ENCODE measurements at regions not wholly inside any gene's neighbourhood (a gene's known extent, or its start where the extent isn't known, plus 50 kb on each side); places are given as distances from the start of the nearest gene placed in this dataset.
"Not testable (repeated sequence)": the region's sequence is repeated elsewhere in the genome, so short reads cannot be mapped to it uniquely, and the experiment has no call there.

DNA sequence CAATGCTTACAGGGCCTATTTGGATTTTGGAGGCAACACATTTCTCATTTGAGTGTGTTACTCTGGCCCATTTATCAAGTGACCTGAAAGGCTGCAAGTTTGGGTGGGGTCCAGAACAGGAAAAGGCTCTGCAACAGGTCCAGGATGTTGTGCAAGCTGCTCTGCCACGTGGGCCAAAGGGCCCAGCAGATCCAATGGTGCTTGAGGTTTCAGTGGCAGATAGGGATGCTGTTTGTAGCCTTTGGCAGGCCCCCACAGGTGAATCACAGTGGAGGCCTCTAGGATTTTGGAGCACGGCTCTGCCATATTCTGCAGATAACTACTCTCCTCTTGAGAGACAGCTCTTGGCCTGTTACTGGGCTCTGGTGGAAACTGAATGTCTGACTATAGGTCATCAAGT lies 412.2 kb upstream of the SMIM21 start:
- not testable (repeated sequence) for H3K27me3 ChIP-seq (ENCODE audit: control insufficient read depth in 3 of 3, insufficient read depth in 3 of 3, low read length in 3 of 3); H3K27ac ChIP-seq (ENCODE audit: low read depth, low read length); H3K36me3 ChIP-seq (ENCODE audit: control insufficient read depth in 3 of 3, insufficient read depth in 3 of 3, low read length in 3 of 3); H3K9me3 ChIP-seq (ENCODE audit: control insufficient read depth in 3 of 3, low read length in 3 of 3); H3K4me1 ChIP-seq (ENCODE audit: control insufficient read depth in 3 of 3, insufficient read depth in 3 of 3, low read length in 3 of 3); H3K9ac ChIP-seq (ENCODE audit: low read depth in 1 of 3, low read length in 3 of 3); H3K4me3 ChIP-seq (ENCODE audit: low read length in 3 of 3)

DNA sequence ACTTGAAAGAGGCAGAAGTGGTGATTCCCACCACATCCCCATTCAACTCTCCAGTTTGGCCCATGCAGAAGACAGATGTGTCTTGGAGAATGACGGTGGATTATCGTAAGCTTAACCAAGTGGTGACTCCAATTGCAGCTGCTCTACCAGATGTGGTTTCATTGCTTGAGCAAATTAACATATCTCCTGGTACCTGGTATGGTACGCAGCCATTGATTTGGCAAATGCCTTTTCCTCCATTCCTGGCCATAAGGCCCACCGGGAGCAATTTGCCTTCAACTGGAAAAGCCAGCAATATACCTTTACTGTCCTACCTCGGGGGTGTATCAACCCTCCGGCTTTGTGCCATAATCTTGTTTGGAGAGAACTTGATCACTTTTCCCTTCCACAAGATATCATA lies 411.5 kb upstream of the SMIM21 start:
- no peak overlapping the region for H3K27ac ChIP-seq (ENCODE audit: low read depth, low read length)
- H3K36me3 ChIP-seq (ENCODE audit: control insufficient read depth in 3 of 3, insufficient read depth in 3 of 3, low read length in 3 of 3) = no peaks in the 10 kb centered on the region
- H3K27me3 ChIP-seq (ENCODE audit: control insufficient read depth in 3 of 3, insufficient read depth in 3 of 3, low read length in 3 of 3) = no peaks in the 10 kb centered on the region
- H3K4me1 ChIP-seq (ENCODE audit: control insufficient read depth in 3 of 3, insufficient read depth in 3 of 3, low read length in 3 of 3) = no peaks in the 10 kb centered on the region
- H3K9ac ChIP-seq (ENCODE audit: low read depth in 1 of 3, low read length in 3 of 3) = no peak overlapping the region
- H3K9me3 ChIP-seq (ENCODE audit: control insufficient read depth in 3 of 3, low read length in 3 of 3) = no peaks in the 10 kb centered on the region
- H3K4me3 ChIP-seq (ENCODE audit: low read length in 3 of 3) = no peak overlapping the region

DNA sequence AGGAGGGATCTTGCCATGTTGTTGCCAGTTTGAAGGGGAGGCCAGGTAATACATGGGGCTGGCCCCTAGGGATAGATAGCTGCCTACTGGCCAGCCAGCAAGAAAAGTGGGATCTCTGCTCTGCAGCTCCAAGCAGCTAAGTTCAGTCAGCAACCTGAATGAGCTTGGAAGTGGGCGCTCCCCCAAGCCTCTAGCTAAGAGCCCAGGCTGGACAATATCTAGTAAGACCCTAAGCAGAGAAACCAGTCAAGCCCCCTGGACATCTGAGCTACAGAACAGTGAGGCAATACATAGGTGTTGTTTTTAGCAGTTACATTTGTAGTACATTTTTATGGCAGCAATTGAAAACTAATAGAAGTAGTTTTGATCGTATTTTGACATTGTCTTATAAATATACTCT lies 409.8 kb upstream of the SMIM21 start:
- Histone ChIP-seq H3K4me3 (ENCODE audit: low read length in 3 of 3) (no peak overlapping the region), H3K9ac (ENCODE audit: low read depth in 1 of 3, low read length in 3 of 3) (no peak overlapping the region), H3K4me1 (ENCODE audit: control insufficient read depth in 3 of 3, insufficient read depth in 3 of 3, low read length in 3 of 3) (no peaks in the 10 kb centered on the region), H3K27ac (ENCODE audit: low read depth, low read length) (no peak overlapping the region), H3K36me3 (ENCODE audit: control insufficient read depth in 3 of 3, insufficient read depth in 3 of 3, low read length in 3 of 3) (no peaks in the 10 kb centered on the region), H3K9me3 (ENCODE audit: control insufficient read depth in 3 of 3, low read length in 3 of 3) (no peaks in the 10 kb centered on the region), H3K27me3 (ENCODE audit: control insufficient read depth in 3 of 3, insufficient read depth in 3 of 3, low read length in 3 of 3) (no peaks in the 10 kb centered on the region)

DNA sequence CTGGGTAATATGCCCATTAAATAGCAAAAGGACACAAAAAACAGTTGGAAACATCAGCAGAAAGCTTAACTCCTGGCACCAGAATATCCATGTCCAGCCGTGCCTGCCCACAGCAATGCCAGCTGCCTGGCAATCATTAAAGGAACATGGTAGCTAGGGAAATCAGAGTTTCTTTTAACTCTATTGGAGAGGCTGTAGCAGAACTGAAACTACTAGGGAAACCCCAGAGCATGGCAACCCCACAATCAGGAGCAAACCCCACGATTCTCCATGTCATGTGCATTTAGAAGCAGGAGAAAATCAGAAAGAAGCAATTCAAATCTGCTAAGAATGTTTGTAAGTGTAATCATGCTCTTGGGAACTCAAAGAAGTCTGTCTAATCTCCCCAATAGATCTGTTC lies 409.0 kb upstream of the SMIM21 start:
- Histone ChIP-seq H3K9me3 (ENCODE audit: control insufficient read depth in 3 of 3, low read length in 3 of 3) (no peaks in the 10 kb centered on the region), H3K27ac (ENCODE audit: low read depth, low read length) (no peak overlapping the region), H3K4me3 (ENCODE audit: low read length in 3 of 3) (no peak overlapping the region), H3K4me1 (ENCODE audit: control insufficient read depth in 3 of 3, insufficient read depth in 3 of 3, low read length in 3 of 3) (no peaks in the 10 kb centered on the region), H3K9ac (ENCODE audit: low read depth in 1 of 3, low read length in 3 of 3) (no peak overlapping the region), H3K36me3 (ENCODE audit: control insufficient read depth in 3 of 3, insufficient read depth in 3 of 3, low read length in 3 of 3) (no peaks in the 10 kb centered on the region), H3K27me3 (ENCODE audit: control insufficient read depth in 3 of 3, insufficient read depth in 3 of 3, low read length in 3 of 3) (no peaks in the 10 kb centered on the region)

DNA sequence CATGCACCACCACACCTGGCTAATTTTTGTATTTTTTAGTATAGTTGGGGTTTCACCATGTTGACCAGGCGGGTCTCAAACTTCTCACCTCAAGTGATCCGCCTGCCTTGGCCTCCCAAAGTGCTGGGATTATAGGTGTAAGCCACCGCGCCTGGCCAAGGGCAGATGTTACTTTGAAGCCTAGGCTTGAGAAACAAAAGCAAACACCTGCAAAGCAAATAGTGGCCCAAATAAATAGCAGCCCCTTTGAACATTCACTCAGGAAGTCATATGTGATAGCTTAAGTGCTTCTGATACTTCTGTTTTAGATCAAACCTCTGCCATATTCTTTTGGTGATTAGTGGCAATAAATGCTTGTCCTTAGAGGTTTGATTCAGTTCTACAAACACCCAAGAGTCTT lies 404.5 kb upstream of the SMIM21 start:
- Histone ChIP-seq H3K9me3 (ENCODE audit: control insufficient read depth in 3 of 3, low read length in 3 of 3) (no peaks in the 10 kb centered on the region), H3K4me3 (ENCODE audit: low read length in 3 of 3) (no peak overlapping the region), H3K4me1 (ENCODE audit: control insufficient read depth in 3 of 3, insufficient read depth in 3 of 3, low read length in 3 of 3) (no peaks in the 10 kb centered on the region), H3K9ac (ENCODE audit: low read depth in 1 of 3, low read length in 3 of 3) (no peak overlapping the region), H3K36me3 (ENCODE audit: control insufficient read depth in 3 of 3, insufficient read depth in 3 of 3, low read length in 3 of 3) (no peaks in the 10 kb centered on the region), H3K27ac (ENCODE audit: low read depth, low read length) (no peak overlapping the region), H3K27me3 (ENCODE audit: control insufficient read depth in 3 of 3, insufficient read depth in 3 of 3, low read length in 3 of 3) (no peaks in the 10 kb centered on the region)

DNA sequence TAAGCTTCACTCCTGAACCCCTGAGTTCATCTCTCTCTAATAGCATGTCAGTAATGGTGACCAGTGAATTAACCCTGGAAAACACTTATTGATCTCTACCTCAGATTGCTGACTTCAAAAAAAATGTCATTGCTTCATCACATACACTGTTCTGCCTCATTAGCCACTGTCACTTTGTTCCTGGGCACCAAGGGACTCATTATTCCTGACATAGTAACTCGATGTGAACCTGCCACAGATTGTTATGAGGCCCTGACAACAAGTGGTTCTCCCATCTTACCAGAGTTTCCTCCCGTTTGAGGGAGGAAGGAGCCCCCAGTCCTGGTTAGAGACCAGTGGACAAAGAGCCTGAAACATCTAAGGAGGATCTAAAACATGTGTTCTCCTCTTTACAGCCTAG lies 403.3 kb upstream of the SMIM21 start:
- Histone ChIP-seq H3K4me3 (ENCODE audit: low read length in 3 of 3) (no peak overlapping the region), H3K9me3 (ENCODE audit: control insufficient read depth in 3 of 3, low read length in 3 of 3) (no peaks in the 10 kb centered on the region), H3K27ac (ENCODE audit: low read depth, low read length) (no peak overlapping the region), H3K9ac (ENCODE audit: low read depth in 1 of 3, low read length in 3 of 3) (no peak overlapping the region), H3K27me3 (ENCODE audit: control insufficient read depth in 3 of 3, insufficient read depth in 3 of 3, low read length in 3 of 3) (no peaks in the 10 kb centered on the region), H3K4me1 (ENCODE audit: control insufficient read depth in 3 of 3, insufficient read depth in 3 of 3, low read length in 3 of 3) (no peaks in the 10 kb centered on the region), H3K36me3 (ENCODE audit: control insufficient read depth in 3 of 3, insufficient read depth in 3 of 3, low read length in 3 of 3) (no peaks in the 10 kb centered on the region)

DNA sequence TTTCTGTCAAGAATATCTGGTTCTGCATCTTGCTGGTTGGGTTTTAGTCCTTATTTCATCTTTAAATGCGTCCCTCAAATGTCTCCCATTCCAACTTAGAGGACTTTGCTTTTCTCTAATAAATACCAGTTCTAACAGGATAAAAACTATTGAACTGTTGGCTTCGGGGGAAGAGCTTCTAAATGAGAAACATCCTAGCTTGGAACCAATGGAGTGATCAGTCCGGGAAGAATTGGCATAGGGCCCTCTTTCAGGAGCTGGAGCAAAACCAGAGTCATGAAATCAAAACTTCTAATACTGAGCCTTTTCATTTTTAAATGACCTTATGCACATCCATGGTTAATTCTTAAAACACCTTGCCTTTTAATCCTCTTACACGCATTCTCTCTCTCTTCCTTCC lies 401.6 kb upstream of the SMIM21 start:
- Histone ChIP-seq H3K36me3 (ENCODE audit: control insufficient read depth in 3 of 3, insufficient read depth in 3 of 3, low read length in 3 of 3) (no peaks in the 10 kb centered on the region), H3K4me3 (ENCODE audit: low read length in 3 of 3) (no peak overlapping the region), H3K27me3 (ENCODE audit: control insufficient read depth in 3 of 3, insufficient read depth in 3 of 3, low read length in 3 of 3) (no peaks in the 10 kb centered on the region), H3K4me1 (ENCODE audit: control insufficient read depth in 3 of 3, insufficient read depth in 3 of 3, low read length in 3 of 3) (no peaks in the 10 kb centered on the region), H3K9me3 (ENCODE audit: control insufficient read depth in 3 of 3, low read length in 3 of 3) (no peaks in the 10 kb centered on the region), H3K27ac (ENCODE audit: low read depth, low read length) (no peak overlapping the region), H3K9ac (ENCODE audit: low read depth in 1 of 3, low read length in 3 of 3) (no peak overlapping the region)

DNA sequence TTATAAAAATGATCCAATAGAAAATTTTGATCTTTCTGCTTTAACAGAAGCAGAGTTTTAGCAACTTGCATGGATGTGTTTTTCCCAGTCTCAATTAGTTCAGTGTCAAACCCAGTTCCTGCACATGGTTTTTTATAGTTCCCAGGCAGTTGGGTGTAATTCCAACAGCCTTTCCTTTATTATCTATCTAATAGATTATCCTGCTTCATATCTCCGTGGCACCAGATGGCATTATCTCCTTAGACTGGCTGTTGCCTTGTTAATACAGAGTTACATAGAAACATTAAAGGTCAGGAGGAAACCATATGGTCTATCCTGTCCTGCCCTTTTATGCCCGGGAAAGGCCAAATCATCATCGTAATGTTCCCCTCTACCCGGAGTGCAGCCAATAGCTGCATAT lies 400.9 kb upstream of the SMIM21 start:
- Histone ChIP-seq H3K27ac (ENCODE audit: low read depth, low read length) (no peak overlapping the region), H3K27me3 (ENCODE audit: control insufficient read depth in 3 of 3, insufficient read depth in 3 of 3, low read length in 3 of 3) (no peaks in the 10 kb centered on the region), H3K4me1 (ENCODE audit: control insufficient read depth in 3 of 3, insufficient read depth in 3 of 3, low read length in 3 of 3) (no peaks in the 10 kb centered on the region), H3K4me3 (ENCODE audit: low read length in 3 of 3) (no peak overlapping the region), H3K9me3 (ENCODE audit: control insufficient read depth in 3 of 3, low read length in 3 of 3) (no peaks in the 10 kb centered on the region), H3K36me3 (ENCODE audit: control insufficient read depth in 3 of 3, insufficient read depth in 3 of 3, low read length in 3 of 3) (no peaks in the 10 kb centered on the region), H3K9ac (ENCODE audit: low read depth in 1 of 3, low read length in 3 of 3) (no peak overlapping the region)

DNA sequence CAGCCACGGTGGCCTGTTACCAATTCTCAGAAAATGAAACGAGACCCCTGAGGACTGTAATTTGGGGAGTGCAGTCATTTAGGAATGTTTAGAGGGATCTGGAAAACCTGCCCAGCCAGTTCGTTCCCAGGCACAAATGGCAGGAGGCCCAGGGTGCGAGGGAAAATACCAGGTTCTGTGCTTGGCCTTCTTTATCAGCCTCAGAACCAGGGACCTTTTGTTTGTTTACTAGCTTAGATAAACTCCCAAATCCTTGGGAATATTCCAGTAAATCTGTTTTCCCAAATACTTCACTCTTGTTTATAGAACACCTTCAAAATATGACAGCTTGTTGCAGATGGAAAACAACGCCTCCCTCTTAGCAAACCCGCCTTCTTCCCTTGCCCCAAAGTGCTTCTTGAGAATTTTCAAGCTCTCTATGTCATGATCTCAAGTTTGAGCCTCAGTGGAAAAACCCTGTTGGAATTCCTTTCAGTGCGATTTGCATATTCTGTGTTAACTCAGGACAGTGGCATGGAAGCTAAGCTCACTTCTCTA lies 400.3 kb upstream of the SMIM21 start:
- H3K27ac ChIP-seq (ENCODE audit: low read depth, low read length) = no peak overlapping the region
- H3K4me1 ChIP-seq (ENCODE audit: control insufficient read depth in 3 of 3, insufficient read depth in 3 of 3, low read length in 3 of 3) = no peaks in the 10 kb centered on the region
- H3K9ac ChIP-seq (ENCODE audit: low read depth in 1 of 3, low read length in 3 of 3) = no peak overlapping the region
- H3K4me3 ChIP-seq (ENCODE audit: low read length in 3 of 3) = no peak overlapping the region
- H3K27me3 ChIP-seq (ENCODE audit: control insufficient read depth in 3 of 3, insufficient read depth in 3 of 3, low read length in 3 of 3) = no peaks in the 10 kb centered on the region
- H3K9me3 ChIP-seq (ENCODE audit: control insufficient read depth in 3 of 3, low read length in 3 of 3) = no peaks in the 10 kb centered on the region
- H3K36me3 ChIP-seq (ENCODE audit: control insufficient read depth in 3 of 3, insufficient read depth in 3 of 3, low read length in 3 of 3) = no peaks in the 10 kb centered on the region

DNA sequence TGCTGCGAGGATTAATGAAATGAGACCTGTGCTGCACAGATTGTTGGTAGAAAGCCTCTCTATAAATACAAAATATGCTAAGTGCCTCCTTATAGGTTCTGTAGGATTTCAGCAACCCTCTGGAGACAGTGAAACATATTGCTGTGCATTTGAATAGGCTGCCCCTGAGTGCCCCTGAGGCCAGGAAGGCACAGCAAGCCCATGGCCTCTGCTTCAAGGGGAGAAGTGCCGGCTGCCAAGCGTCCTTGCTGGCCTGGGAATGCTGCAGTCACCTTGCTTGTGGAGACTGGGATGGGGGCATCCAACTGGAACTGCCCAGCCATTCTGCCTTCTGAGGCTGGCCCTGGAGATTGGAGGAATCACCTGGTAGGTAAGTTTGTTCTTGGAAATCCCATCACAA lies 397.2 kb upstream of the SMIM21 start:
- H3K27ac ChIP-seq (ENCODE audit: low read depth, low read length) = no peak overlapping the region

DNA sequence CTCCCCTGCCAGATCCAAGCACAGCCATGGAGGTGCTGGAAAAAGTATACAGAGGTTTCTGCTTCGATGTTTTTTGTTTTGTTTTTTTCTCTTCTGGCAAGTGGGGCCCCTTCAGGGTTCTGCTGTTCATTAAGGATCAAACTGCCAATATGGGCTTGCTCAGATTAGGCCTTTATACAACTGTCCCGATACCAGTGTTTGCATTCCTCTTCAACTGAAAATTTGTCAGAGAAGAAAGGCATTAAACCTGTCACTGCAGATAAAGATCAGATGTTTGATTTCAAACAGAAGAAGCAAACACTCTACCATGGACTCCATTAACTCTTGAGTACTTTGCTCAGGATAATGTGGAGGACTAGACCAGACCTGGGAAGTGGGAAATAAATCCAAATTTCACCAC lies 396.0 kb upstream of the SMIM21 start:
- Histone ChIP-seq H3K27me3 (ENCODE audit: control insufficient read depth in 3 of 3, insufficient read depth in 3 of 3, low read length in 3 of 3) (no peaks in the 10 kb centered on the region), H3K9me3 (ENCODE audit: control insufficient read depth in 3 of 3, low read length in 3 of 3) (no peaks in the 10 kb centered on the region), H3K4me1 (ENCODE audit: control insufficient read depth in 3 of 3, insufficient read depth in 3 of 3, low read length in 3 of 3) (no peaks in the 10 kb centered on the region), H3K36me3 (ENCODE audit: control insufficient read depth in 3 of 3, insufficient read depth in 3 of 3, low read length in 3 of 3) (no peaks in the 10 kb centered on the region), H3K27ac (ENCODE audit: low read depth, low read length) (no peak overlapping the region), H3K4me3 (ENCODE audit: low read length in 3 of 3) (no peak overlapping the region), H3K9ac (ENCODE audit: low read depth in 1 of 3, low read length in 3 of 3) (no peak overlapping the region)

More for the DNA sequence above, 397.2 kb upstream of the SMIM21 start:
- Histone ChIP-seq H3K9me3 (ENCODE audit: control insufficient read depth in 3 of 3, low read length in 3 of 3) (no peaks in the 10 kb centered on the region), H3K4me1 (ENCODE audit: control insufficient read depth in 3 of 3, insufficient read depth in 3 of 3, low read length in 3 of 3) (no peaks in the 10 kb centered on the region), H3K27me3 (ENCODE audit: control insufficient read depth in 3 of 3, insufficient read depth in 3 of 3, low read length in 3 of 3) (no peaks in the 10 kb centered on the region), H3K9ac (ENCODE audit: low read depth in 1 of 3, low read length in 3 of 3) (no peak overlapping the region), H3K4me3 (ENCODE audit: low read length in 3 of 3) (no peak overlapping the region), H3K36me3 (ENCODE audit: control insufficient read depth in 3 of 3, insufficient read depth in 3 of 3, low read length in 3 of 3) (no peaks in the 10 kb centered on the region)
